GM12872 (cell line): ENCODE measurements at regions not wholly inside any gene's neighbourhood (a gene's known extent, or its start where the extent isn't known, plus 50 kb on each side); places are given as distances from the start of the nearest gene placed in this dataset.

Source experiments
- TF ChIP-seq, protein P1 (sequence below): IDR thresholded peaks from 3 replicates; pipeline ENCODE4 v1.5.1; 2011; ENCODE audit warnings: low read depth, mild to moderate bottlenecking, low read length, moderate library complexity; ENCODE audit not compliant: insufficient read depth

DNA sequence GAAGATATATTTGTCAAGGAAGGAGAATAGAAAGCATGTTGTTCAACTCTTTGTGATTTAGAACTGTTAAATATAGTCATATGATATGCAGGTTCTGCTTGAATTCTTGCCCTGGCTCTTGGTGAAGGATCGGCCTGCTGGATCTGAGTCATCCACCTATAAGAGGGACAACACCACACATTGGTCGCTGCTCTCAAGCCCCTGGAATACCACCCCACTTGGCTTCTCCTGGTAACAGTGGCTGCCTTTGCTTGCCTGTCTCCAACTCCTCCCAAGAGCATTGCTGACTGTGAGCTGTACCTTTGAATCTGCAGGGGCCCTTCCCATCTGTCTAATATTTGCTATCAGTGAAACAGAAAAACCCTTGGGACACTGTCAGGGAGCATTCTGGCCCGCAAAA lies 78.9 kb upstream of the DGKG start:
- TF ChIP-seq, protein P1, sequence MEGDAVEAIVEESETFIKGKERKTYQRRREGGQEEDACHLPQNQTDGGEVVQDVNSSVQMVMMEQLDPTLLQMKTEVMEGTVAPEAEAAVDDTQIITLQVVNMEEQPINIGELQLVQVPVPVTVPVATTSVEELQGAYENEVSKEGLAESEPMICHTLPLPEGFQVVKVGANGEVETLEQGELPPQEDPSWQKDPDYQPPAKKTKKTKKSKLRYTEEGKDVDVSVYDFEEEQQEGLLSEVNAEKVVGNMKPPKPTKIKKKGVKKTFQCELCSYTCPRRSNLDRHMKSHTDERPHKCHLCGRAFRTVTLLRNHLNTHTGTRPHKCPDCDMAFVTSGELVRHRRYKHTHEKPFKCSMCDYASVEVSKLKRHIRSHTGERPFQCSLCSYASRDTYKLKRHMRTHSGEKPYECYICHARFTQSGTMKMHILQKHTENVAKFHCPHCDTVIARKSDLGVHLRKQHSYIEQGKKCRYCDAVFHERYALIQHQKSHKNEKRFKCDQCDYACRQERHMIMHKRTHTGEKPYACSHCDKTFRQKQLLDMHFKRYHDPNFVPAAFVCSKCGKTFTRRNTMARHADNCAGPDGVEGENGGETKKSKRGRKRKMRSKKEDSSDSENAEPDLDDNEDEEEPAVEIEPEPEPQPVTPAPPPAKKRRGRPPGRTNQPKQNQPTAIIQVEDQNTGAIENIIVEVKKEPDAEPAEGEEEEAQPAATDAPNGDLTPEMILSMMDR, result no peak

DNA sequence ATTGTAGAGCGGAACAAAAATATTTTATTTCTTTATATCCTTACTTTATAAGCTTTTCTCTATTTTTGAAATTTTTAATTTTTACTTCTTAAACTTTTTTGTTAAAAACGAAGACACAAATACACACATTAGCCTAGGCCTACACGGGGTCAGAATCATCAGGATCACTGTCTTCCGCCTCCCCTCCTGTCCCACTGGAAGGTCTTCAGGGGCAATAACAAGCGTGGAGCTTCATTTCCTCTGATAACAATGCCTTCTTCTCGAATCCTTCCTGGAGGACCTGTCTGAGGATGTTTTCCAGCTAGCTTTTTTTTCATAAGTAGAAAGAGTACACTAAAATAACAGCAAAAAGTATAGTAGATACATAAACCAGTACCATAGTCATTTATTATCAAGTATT lies 77.7 kb upstream of the DGKG start:
- TF ChIP-seq, protein P1, result no peak

DNA sequence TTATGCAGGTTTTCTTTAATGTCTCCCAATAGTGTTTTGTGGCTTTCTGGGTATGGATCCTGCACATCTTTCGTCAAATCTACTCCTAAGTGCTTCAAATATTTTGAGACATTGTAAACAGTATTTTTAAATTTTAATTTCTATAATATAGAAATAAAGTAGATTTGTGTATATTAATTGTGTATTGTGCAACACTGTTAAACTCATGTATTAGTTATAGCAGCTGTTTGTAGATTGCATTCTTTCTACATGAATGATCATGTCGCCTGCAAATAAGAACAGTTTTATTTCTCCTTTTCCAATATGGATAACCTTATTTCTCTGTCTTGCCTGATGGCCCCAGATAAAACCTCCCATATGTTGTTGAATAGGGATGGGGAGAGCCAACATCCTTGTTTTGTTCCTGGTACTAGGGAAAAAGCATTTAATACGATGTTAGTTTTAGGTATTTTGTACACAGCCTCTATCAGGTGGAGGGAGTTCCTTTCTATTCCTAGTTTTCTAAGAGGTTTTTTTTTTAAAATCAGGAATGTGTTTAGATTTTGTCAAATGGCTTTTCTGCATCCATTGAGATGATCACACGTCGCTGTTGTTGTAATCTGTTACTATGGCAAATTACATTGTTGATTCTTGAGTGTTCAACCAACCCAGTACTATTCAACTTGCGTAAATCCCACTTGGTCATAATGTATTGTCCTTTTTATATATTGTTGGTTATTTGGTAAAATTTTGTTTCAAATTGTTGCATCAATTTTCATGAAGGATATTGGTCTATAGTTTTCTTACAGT lies 71.1 kb upstream of the DGKG start:
- TF ChIP-seq, protein P1, result no peak

DNA sequence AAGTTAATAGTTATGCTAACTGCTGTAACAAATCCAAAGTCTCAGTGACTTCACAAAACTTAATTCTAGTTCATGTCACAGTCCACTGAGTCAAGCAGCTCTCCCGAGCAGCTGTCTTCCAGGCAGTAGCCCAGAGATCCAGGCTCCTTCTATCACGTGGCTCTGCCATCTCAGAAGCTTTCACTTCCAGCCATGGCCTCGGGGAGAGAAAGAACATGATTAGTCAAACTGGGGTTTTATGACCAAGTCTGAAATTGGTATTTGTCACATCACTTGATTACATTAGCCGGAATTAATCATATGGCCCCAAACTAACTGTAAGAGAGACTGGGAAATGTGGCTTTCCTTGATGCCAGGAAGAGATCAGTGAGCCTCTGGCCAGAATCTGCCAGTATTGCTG lies 70.2 kb upstream of the DGKG start:
- TF ChIP-seq, protein P1, result no peak

DNA sequence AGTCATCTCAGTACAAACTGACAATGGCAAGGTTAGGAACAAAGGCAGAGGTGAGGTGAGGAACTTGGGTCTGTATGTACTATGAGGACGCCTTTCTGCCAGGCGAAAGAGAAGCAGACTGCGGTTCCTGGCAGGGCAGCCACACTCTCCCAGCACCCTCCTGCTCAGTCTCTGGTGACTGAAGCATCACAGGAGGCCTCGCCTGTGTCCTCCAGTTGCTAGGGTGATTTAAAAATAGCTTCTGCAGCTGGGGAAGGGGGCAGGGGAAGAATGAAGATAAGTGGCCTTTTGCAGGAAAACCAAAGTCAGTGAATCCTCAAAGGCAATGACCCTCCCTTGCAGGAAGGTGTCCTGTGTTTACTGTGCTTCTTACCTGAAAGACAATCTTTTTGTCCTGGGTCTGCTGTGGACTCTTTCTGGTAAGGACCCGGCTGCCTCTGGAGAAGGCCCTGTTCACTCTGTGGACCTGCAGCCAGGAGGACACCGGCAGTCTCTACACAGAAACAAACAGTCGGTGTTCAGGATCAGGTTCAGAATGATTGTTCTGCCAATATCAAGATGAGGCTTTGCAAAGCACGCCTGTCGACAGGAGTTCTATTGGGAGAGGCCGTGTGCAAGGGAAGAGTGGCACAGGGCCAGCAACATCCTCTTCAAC lies 65.7 kb upstream of the DGKG start:
- TF ChIP-seq, protein P1, result no peak

DNA sequence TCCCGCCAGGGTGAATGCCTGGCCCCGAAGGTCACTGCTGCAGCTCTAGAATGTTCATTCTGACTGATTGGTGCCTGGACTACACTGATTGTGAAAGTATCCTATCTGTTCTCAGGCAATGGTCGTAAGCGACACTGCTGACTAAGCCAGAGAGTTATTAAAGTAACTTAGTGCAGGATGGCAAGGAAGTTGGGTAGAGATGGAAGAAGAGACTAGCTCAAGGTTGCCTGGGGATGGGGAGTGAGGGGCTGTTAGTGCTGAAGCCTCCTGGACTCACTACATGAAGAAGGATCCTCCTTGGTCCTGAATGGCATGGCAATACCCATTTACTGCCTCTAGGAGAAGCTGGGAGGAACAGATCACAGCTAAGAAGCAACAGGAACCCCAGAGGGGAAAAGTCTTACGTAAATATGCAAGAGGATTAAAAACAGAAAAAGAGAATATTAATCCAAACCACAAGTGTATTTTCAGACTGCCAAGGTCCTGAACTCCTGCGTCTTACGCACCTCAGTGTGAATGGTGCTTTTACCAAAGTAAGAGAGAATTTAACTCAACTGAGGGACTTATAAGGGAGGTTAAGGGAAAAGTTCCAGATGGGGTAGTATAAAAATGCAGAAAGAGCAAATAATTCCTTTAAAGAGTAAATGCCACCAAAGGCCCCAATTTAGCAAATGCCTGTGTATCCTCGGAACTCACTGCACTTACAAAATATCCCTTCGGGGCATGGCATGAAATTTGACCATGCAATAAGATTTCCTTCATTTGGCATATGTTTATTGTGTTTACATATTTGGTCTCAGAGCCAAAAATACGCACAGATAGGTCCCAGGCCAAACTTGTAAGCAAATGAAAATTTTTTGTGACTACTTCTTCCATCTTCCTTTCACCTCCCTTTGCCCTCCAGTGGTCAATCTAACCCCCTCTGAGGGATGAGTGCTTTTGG lies 64.0 kb upstream of the DGKG start:
- TF ChIP-seq, protein P1, result peak; percentile 48; the same call in 1 of the 3 replicates

DNA sequence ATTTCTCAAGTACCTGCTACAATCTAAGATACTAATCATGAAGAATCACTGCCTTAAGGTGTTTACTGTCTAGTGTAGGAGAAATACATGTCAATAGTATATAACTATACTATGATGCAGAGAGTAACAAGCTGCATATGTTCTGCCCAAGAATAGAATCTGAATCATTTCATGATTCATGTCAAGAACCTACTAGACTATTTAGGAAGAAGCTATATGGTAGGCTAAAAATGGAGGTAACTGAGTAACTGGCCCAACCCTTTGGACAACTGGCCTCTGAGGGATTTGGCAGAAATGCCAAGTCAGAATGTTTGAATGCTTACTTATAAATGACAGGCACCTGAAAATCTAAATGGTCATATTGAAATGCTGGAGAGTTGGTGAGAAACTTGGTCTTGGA lies 59.9 kb upstream of the DGKG start:
- TF ChIP-seq, protein P1, result no peak
